ENCODE measurements at regions not wholly inside any gene's neighbourhood (a gene's known extent, or its start where the extent isn't known, plus 50 kb on each side); places are given as distances from the start of the nearest gene placed in this dataset.

DNA sequence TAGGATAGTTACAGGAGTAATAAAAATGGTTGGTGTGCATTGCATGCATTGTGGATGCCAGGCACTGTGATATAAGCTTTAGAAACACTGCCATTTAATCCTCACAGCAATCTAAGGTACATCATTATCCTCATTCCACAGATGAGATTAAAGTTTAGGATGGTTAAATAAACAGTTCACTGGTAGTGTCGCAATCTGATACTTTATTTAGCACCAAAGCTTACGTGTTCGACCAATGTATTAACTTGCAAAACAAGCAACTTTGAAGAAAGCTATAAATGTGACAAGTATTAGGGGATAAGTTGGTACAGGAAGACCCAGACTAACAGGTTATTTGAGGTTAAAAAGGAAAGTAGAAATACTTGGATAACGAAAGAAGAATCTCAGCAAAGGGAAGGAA is 150.5 kb upstream of the ZNF385D start:
- no peaks in the 10 kb centered on the region for H3K27me3 Mint-ChIP-seq
- Histone ChIP-seq H3K27me3 (ENCODE audit: control insufficient read depth in 1 of 2, insufficient read depth in 2 of 2, low read length in 2 of 2) (no peaks in the 10 kb centered on the region), H3K9me3 (ENCODE audit: control insufficient read depth in 1 of 2, insufficient read depth in 1 of 2, low read length in 2 of 2) (no peaks in the 10 kb centered on the region), H3K27ac (ENCODE audit: low read depth in 1 of 2, low read length in 2 of 2) (no peak overlapping the region), H3K36me3 (ENCODE audit: insufficient read depth, low read length) (no peaks in the 10 kb centered on the region), H3K4me3 (ENCODE audit: low read length) (no peak overlapping the region), H3K4me1 (ENCODE audit: insufficient read depth, low read length) (no peaks in the 10 kb centered on the region)
- TF ChIP-seq, protein P1, sequence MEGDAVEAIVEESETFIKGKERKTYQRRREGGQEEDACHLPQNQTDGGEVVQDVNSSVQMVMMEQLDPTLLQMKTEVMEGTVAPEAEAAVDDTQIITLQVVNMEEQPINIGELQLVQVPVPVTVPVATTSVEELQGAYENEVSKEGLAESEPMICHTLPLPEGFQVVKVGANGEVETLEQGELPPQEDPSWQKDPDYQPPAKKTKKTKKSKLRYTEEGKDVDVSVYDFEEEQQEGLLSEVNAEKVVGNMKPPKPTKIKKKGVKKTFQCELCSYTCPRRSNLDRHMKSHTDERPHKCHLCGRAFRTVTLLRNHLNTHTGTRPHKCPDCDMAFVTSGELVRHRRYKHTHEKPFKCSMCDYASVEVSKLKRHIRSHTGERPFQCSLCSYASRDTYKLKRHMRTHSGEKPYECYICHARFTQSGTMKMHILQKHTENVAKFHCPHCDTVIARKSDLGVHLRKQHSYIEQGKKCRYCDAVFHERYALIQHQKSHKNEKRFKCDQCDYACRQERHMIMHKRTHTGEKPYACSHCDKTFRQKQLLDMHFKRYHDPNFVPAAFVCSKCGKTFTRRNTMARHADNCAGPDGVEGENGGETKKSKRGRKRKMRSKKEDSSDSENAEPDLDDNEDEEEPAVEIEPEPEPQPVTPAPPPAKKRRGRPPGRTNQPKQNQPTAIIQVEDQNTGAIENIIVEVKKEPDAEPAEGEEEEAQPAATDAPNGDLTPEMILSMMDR (IDR thresholded peaks at IDR 0.05) = no peak
- H3K4me3 Mint-ChIP-seq = no peak overlapping the region
- H3K27ac Mint-ChIP-seq = no peak overlapping the region
- H3K4me1 Mint-ChIP-seq (ENCODE audit: low read depth) = no peaks in the 10 kb centered on the region
- H3K9me3 Mint-ChIP-seq = peaks cover 8% of the 10 kb centered on the region
- intact Hi-C loops (cut with DNase I, micrococcal nuclease) = no loop called here
- ATAC-seq (ENCODE audit: poor library complexity) (no peak), DNase-seq (no peak)
- ChIA-PET POLR2A (no interaction called here), CTCF (no interaction called here)
- H3K36me3 Mint-ChIP-seq (ENCODE audit: low read depth) = no peaks in the 10 kb centered on the region

DNA sequence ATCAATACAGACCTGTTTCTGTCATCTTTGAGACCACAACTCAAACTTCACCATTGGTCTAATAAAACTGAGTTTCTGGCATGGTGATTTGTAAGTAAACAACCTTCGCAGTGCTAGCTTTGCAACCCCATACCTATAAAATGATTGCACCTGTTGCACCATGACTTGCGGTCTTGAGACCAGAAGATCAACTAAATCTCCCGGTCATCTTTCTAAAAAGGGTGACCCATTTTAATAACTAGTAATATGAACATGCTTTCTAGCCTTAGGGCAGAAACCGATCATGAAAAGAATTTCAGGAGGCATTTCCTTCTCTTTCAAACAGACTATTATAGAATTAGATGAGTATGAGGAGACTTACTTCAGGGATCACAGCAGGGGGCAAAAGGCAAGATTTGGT is 151.9 kb upstream of the ZNF385D start:
- Mint-ChIP-seq H3K36me3 (ENCODE audit: low read depth) (no peaks in the 10 kb centered on the region), H3K27ac (no peak overlapping the region), H3K9me3 (peaks cover 11% of the 10 kb centered on the region), H3K4me1 (ENCODE audit: low read depth) (no peaks in the 10 kb centered on the region), H3K4me3 (no peak overlapping the region), H3K27me3 (no peaks in the 10 kb centered on the region)
- CTCF ChIA-PET = no interaction called here
- H3K4me1 ChIP-seq (ENCODE audit: insufficient read depth, low read length) = no peaks in the 10 kb centered on the region
- TF ChIP-seq, protein P1 (IDR thresholded peaks at IDR 0.05) = no peak
- no peaks in the 10 kb centered on the region for H3K36me3 ChIP-seq (ENCODE audit: insufficient read depth, low read length)
- POLR2A ChIA-PET = no interaction called here
- intact Hi-C loops (cut with DNase I, micrococcal nuclease) = no loop called here
- no peak overlapping the region for H3K27ac ChIP-seq (ENCODE audit: low read depth in 1 of 2, low read length in 2 of 2)
- H3K4me3 ChIP-seq (ENCODE audit: low read length) = no peak overlapping the region
- H3K9me3 ChIP-seq (ENCODE audit: control insufficient read depth in 1 of 2, insufficient read depth in 1 of 2, low read length in 2 of 2) = no peaks in the 10 kb centered on the region
- no peak for ATAC-seq (ENCODE audit: poor library complexity)
- no peaks in the 10 kb centered on the region for H3K27me3 ChIP-seq (ENCODE audit: control insufficient read depth in 1 of 2, insufficient read depth in 2 of 2, low read length in 2 of 2)
- no peak for DNase-seq

DNA sequence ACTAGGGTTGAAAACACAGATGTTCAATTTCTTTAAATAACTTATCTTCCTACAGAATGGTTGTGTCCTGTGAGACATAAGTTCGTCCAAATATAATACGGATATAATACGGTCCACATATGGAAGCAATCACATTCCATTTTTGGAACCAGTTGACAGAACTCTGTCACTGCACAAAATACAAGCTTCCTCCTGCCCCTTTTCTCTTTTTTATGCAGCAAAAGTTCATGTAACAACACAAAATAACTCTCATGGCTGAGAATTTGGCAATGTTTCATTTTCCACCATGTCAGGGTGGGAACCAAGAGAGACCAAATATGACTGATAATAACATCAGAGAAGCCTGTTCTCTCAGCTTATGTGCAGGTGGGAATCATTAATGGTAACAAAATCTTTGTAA is 158.1 kb upstream of the ZNF385D start:
- Mint-ChIP-seq H3K9me3 (peaks cover 9% of the 10 kb centered on the region), H3K27ac (no peak overlapping the region), H3K4me3 (no peak overlapping the region), H3K36me3 (ENCODE audit: low read depth) (no peaks in the 10 kb centered on the region), H3K27me3 (no peaks in the 10 kb centered on the region), H3K4me1 (ENCODE audit: low read depth) (no peaks in the 10 kb centered on the region)
- H3K4me3 ChIP-seq (ENCODE audit: low read length) = no peak overlapping the region
- no peaks in the 10 kb centered on the region for H3K4me1 ChIP-seq (ENCODE audit: insufficient read depth, low read length)
- CTCF ChIA-PET = no interaction called here
- POLR2A ChIA-PET = no interaction called here
- no peak for DNase-seq
- intact Hi-C loops (cut with DNase I, micrococcal nuclease) = no loop called here
- H3K27me3 ChIP-seq (ENCODE audit: control insufficient read depth in 1 of 2, insufficient read depth in 2 of 2, low read length in 2 of 2) = no peaks in the 10 kb centered on the region
- H3K9me3 ChIP-seq (ENCODE audit: control insufficient read depth in 1 of 2, insufficient read depth in 1 of 2, low read length in 2 of 2) = no peaks in the 10 kb centered on the region
- ATAC-seq (ENCODE audit: poor library complexity) = no peak
- no peak overlapping the region for H3K27ac ChIP-seq (ENCODE audit: low read depth in 1 of 2, low read length in 2 of 2)
- TF ChIP-seq, protein P1 (IDR thresholded peaks at IDR 0.05) = no peak
- H3K36me3 ChIP-seq (ENCODE audit: insufficient read depth, low read length) = no peaks in the 10 kb centered on the region

Measured in CD4-positive, alpha-beta T cell (primary cell).